H1 (cell line): ENCODE measurements at regions not wholly inside any gene's neighbourhood (a gene's known extent, or its start where the extent isn't known, plus 50 kb on each side); places are given as distances from the start of the nearest gene placed in this dataset.
"Not testable (repeated sequence)": the region's sequence is repeated elsewhere in the genome, so short reads cannot be mapped to it uniquely, and the experiment has no call there.

Experiments used
- CTCF ChIA-PET: fragments of 300-600 bp; sonication (Branson Sonifier 250); formaldehyde crosslinking; loops from one replicate; lab custom pipeline; 2021; ENCODE audit not compliant: partially characterized antibody; lab: Charles Lee
- POLR2A ChIA-PET: fragments of 300-600 bp; sonication (Branson Sonifier 250); formaldehyde crosslinking; loops from one replicate; lab custom pipeline; 2021; ENCODE audit warnings: inconsistent platforms; ENCODE audit not compliant: partially characterized antibody; lab: Charles Lee
- DNase-seq, 2 experiments: peaks; one replicate each; pipeline versions ENCODE4 v3.0.0 to v3.0.0-alpha.2; 2010 to 2022; ENCODE audit warnings: low spot score in 2 of 2, low read depth in 1 of 2, mixed read lengths in 1 of 2
- FAIRE-seq: peaks from 2 replicates; lab custom pipeline; 2011; peaks lifted over from hg19 to GRCh38; lab: Jason Lieb, UNC
- H2AFZ ChIP-seq: 2 replicates; pipeline ENCODE4 v1.8.1; 2012; ENCODE audit warnings: low read length, inconsistent platforms
- H2AK5ac ChIP-seq: 2 replicates; pipeline ENCODE4 v1.6.1; 2013; ENCODE audit warnings: low read depth, low read length
- H2BK120ac ChIP-seq: replicated peaks from 2 replicates; pipeline ENCODE3; 2013; ENCODE audit warnings: low read depth, low read length, inconsistent platforms
- H2BK12ac ChIP-seq: 2 replicates; pipeline ENCODE4 v1.6.1; 2013; ENCODE audit warnings: low read depth, low read length
- H2BK15ac ChIP-seq: 2 replicates; pipeline ENCODE4 v1.6.1; 2013; ENCODE audit warnings: low read length
- H2BK20ac ChIP-seq: 2 replicates; pipeline ENCODE4 v1.6.1; 2013; ENCODE audit warnings: low read length
- H2BK5ac ChIP-seq: 2 replicates; pipeline ENCODE4 v1.6.1; 2013; ENCODE audit warnings: low read depth, low read length
- H3K14ac ChIP-seq: 2 replicates; pipeline ENCODE4 v1.6.1; 2013; ENCODE audit warnings: inconsistent platforms; ENCODE audit not compliant: insufficient read length
- H3K18ac ChIP-seq: 2 replicates; pipeline ENCODE4 v1.6.1; 2013; ENCODE audit warnings: low read length; ENCODE audit errors: extremely low read depth
- H3K23ac ChIP-seq: 2 replicates; pipeline ENCODE4 v1.6.1; 2013; ENCODE audit warnings: inconsistent platforms; ENCODE audit not compliant: insufficient read length
- H3K23me2 ChIP-seq: 2 replicates; pipeline ENCODE4 v1.6.1; 2013; ENCODE audit warnings: low read depth, low read length
- H3K27ac ChIP-seq: 2 replicates; pipeline ENCODE4 v1.6.1; 2011; ENCODE audit warnings: low read depth, low read length, inconsistent platforms
- H3K27me3 ChIP-seq, 4 experiments: replicated peaks in 1 of 4; 1 replicate in 1 of 4; 2 replicates in 3 of 4; pipeline versions ENCODE4 v1.6.1 to v1.8.1; 2011 to 2013; ENCODE audit warnings: low read length in 3 of 4, mild to moderate bottlenecking in 3 of 4, inconsistent platforms in 2 of 4, mixed read lengths in 2 of 4, moderate library complexity in 1 of 4; ENCODE audit not compliant: control insufficient read depth in 3 of 4, insufficient read depth in 3 of 4; ENCODE audit errors: extremely low read depth in 1 of 4
- H3K36me3 ChIP-seq, 4 experiments: 2 replicates each; pipeline versions ENCODE4 v1.6.1 to v1.8.1; 2011 to 2013; ENCODE audit warnings: mild to moderate bottlenecking in 4 of 4, low read length in 3 of 4, moderate library complexity in 2 of 4, control low read depth in 1 of 4, inconsistent platforms in 1 of 4; ENCODE audit not compliant: insufficient read depth in 4 of 4, control insufficient read depth in 2 of 4
- H3K4ac ChIP-seq: replicated peaks from 2 replicates; pipeline ENCODE3; 2013; ENCODE audit warnings: low read length, low read depth, mixed read lengths, inconsistent platforms; ENCODE audit not compliant: insufficient read length
- H3K4me1 ChIP-seq, 4 experiments: replicated peaks in 1 of 4; 1 replicate in 1 of 4; 2 replicates in 3 of 4; pipeline versions ENCODE4 v1.6.1 to v1.8.1; 2011 to 2013; ENCODE audit warnings: low read length in 3 of 4, inconsistent platforms in 2 of 4, mixed read lengths in 1 of 4; ENCODE audit not compliant: insufficient read depth in 4 of 4, control insufficient read depth in 3 of 4
- H3K4me2 ChIP-seq, 2 experiments: 2 replicates each; pipeline versions ENCODE4 v1.6.1 to v1.8.1; 2011 to 2013; ENCODE audit warnings: low read depth in 2 of 2, low read length in 2 of 2, control low read depth in 1 of 2, inconsistent platforms in 1 of 2, mild to moderate bottlenecking in 1 of 2; ENCODE audit not compliant: insufficient read depth in 1 of 2
- H3K4me3 ChIP-seq, 4 experiments: fragments of 200-600, 300-600 bp in 1 of 4; sonication (generic), shearing (Covaris generic), sonication (Bioruptor Twin) in 1 of 4; 2 replicates each; pipeline versions ENCODE4 v1.5.1 to v1.8.1; 2011 to 2016; ENCODE audit warnings: low read length in 4 of 4, low read depth in 3 of 4, control low read depth in 2 of 4, inconsistent platforms in 2 of 4, mild to moderate bottlenecking in 2 of 4, mixed read lengths in 1 of 4, moderate library complexity in 1 of 4; ENCODE audit not compliant: insufficient read depth in 2 of 4; ENCODE audit errors: extremely low read depth in 1 of 4
- H3K56ac ChIP-seq: replicated peaks from 2 replicates; pipeline ENCODE3; 2013; ENCODE audit warnings: low read depth, mild to moderate bottlenecking, mixed read lengths, low read length, inconsistent platforms; ENCODE audit not compliant: insufficient read length
- H3K79me1 ChIP-seq: 2 replicates; pipeline ENCODE4 v1.6.1; 2013; ENCODE audit warnings: low read depth, low read length, control low read depth
- H3K79me2 ChIP-seq, 2 experiments: 2 replicates each; pipeline versions ENCODE4 v1.6.1 to v1.8.1; 2012 to 2013; ENCODE audit warnings: low read length in 2 of 2, mild to moderate bottlenecking in 2 of 2, inconsistent platforms in 1 of 2; ENCODE audit not compliant: insufficient read depth in 2 of 2, control insufficient read depth in 1 of 2
- H3K9ac ChIP-seq, 4 experiments: replicated peaks in 1 of 4; 1 replicate in 1 of 4; 2 replicates in 3 of 4; pipeline versions ENCODE4 v1.6.1 to v1.8.1; 2011 to 2013; ENCODE audit warnings: low read depth in 3 of 4, low read length in 3 of 4, control low read depth in 2 of 4, mild to moderate bottlenecking in 2 of 4, moderate library complexity in 2 of 4, inconsistent platforms in 1 of 4; ENCODE audit errors: extremely low read depth in 1 of 4
- H3K9me3 ChIP-seq, 2 experiments: 2 replicates each; pipeline versions ENCODE4 v1.6.1 to v1.8.1; 2012 to 2013; ENCODE audit warnings: mild to moderate bottlenecking in 2 of 2, moderate library complexity in 2 of 2, control low read depth in 1 of 2, inconsistent platforms in 1 of 2, low read depth in 1 of 2, low read length in 1 of 2, mixed read lengths in 1 of 2; ENCODE audit not compliant: insufficient read depth in 2 of 2
- H4K20me1 ChIP-seq, 2 experiments: replicated peaks in 1 of 2; 2 replicates each; pipeline versions ENCODE3 to v1.8.1; 2011 to 2013; ENCODE audit warnings: inconsistent platforms in 2 of 2, low read length in 2 of 2, mild to moderate bottlenecking in 1 of 2; ENCODE audit not compliant: insufficient read depth in 2 of 2, control insufficient read depth in 1 of 2
- H4K5ac ChIP-seq: 2 replicates; pipeline ENCODE4 v1.6.1; 2013; ENCODE audit warnings: low read length, low read depth, mixed read lengths, inconsistent platforms; ENCODE audit not compliant: insufficient read length
- H4K8ac ChIP-seq: 2 replicates; pipeline ENCODE4 v1.8.0; 2013; ENCODE audit warnings: mild to moderate bottlenecking, moderate library complexity, low read length, inconsistent platforms; ENCODE audit not compliant: insufficient read depth; ENCODE audit errors: extremely low read depth
- H4K91ac ChIP-seq: replicated peaks from 2 replicates; pipeline ENCODE3; 2013; ENCODE audit warnings: low read length, mixed read lengths, inconsistent platforms; ENCODE audit not compliant: insufficient read length
- WGBS, 2 experiments: shearing (Covaris generic) in 1 of 2; methylation state at CpG; one replicate each; pipeline versions ENCODE4 v1.1.6 to v1.1.7; 2013 to 2015; ENCODE audit warnings: low lambda C conversion rate in 2 of 2, mixed read lengths in 2 of 2, inconsistent platforms in 1 of 2, low coverage in 1 of 2, missing lambda C conversion rate in 1 of 2; ENCODE audit not compliant: insufficient replicate concordance in 2 of 2, insufficient coverage in 1 of 2, insufficient read length in 1 of 2; ENCODE audit errors: extremely low coverage in 1 of 2, missing lambda C conversion rate in 1 of 2; 5-methylcytosine and 5-hydroxymethylcytosine counted together

DNA sequence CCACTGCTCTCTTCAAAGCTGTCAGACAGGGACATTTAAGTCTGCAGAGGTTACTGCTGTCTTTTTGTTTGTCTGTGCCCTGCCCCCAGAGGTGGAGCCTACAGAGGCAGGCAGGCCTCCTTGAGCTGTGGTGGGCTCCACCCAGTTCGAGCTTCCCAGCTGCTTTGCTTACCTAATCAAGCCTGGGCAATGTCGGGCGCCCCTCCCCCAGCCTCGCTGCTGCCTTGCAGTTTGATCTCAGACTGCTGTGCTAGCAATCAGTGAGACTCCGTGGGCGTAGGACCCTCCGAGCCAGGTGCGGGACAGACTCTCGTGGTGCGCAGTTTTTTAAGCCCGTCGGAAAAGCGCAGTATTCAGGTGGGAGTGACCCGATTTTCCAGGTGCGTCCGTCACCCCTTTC, 99.5 kb downstream of the ARHGAP36 start:
- H4K5ac ChIP-seq, H3K56ac ChIP-seq, H2BK15ac ChIP-seq, H3K27me3 ChIP-seq, H3K79me1 ChIP-seq, H2BK5ac ChIP-seq, H4K20me1 ChIP-seq, H3K23ac ChIP-seq, H2BK120ac ChIP-seq, H3K27ac ChIP-seq, H3K9me3 ChIP-seq, H2BK20ac ChIP-seq, CTCF ChIA-PET, H3K14ac ChIP-seq, H2BK12ac ChIP-seq, POLR2A ChIA-PET, H4K91ac ChIP-seq, H4K8ac ChIP-seq, H3K79me2 ChIP-seq, H3K4me1 ChIP-seq, H3K36me3 ChIP-seq, H3K23me2 ChIP-seq, H3K9ac ChIP-seq, H2AFZ ChIP-seq, H3K4ac ChIP-seq, FAIRE-seq, H2AK5ac ChIP-seq, H3K18ac ChIP-seq: not testable (repeated sequence)
- H3K4me3 ChIP-seq = peak overlapping the region; percentile 26 to 53 (median 42); a peak in 6 of 8 replicates
- H3K4me2 ChIP-seq = peak overlapping the region in 1 of 2 experiments; percentile 47; a peak in 2 of 4 replicates
- 0% methylated on average over 1 of the region's 16 CpGs; no CpG with 5 or more reads in 1 of the 2 experiments for WGBS, 2 experiments
- DNase-seq = peak in 1 of 2 experiments; percentile 52
